ENCODE measurements at regions not wholly inside any gene's neighbourhood (a gene's known extent, or its start where the extent isn't known, plus 50 kb on each side); places are given as distances from the start of the nearest gene placed in this dataset.
"Not testable (repeated sequence)": the region's sequence is repeated elsewhere in the genome, so short reads cannot be mapped to it uniquely, and the experiment has no call there.

- DNase-seq: no peak
Observed at GRCh38 chr10:28130267-28130666, 131.4 kb upstream of the ODAD2 start.

DNA sequence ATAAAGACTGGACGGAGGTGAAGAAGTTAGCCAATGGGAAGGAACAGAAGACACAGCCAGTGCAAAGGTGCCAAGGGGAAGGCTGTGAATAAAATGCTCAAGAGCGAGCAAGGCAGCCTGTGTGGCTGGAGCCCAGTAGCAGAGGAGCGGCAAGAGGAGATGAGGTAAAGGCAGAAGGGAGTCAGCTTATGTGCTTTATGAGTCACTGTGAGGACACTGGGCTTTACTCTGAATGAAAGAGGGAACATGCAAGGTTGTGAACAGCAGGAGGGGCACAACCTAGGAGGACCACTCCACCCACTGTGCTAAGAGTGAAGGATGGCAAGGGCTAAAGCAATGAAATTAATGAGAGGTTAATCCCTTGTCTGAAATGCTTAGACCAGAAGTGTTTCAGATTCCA is 129.0 kb upstream of the ODAD2 start:
- no peak for DNase-seq

DNA sequence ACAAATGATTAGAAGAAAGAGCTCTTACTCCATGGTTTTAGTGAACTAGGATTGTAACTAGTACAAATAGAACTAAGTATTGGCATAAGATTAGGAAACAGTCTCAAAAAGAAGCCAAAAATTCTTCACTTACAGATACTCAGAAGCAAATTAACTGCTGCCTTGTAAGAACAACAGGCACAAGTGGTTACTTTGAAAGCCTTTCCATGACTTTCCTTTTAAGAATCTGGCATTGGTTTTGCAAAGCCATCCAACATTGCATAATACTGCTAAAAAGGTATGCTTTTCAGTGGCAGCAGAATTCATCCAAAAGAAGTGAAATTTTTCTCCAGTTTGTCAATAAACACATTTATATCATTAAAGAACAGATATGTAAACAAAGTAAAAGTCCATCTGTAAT is 126.8 kb upstream of the ODAD2 start:
- DNase-seq: no peak

- DNase-seq: no peak
Observed at GRCh38 chr10:28120795-28121194, 121.9 kb upstream of the ODAD2 start.

- DNase-seq: no peak
Observed at GRCh38 chr10:28120043-28120749, 121.3 kb upstream of the ODAD2 start.

DNA sequence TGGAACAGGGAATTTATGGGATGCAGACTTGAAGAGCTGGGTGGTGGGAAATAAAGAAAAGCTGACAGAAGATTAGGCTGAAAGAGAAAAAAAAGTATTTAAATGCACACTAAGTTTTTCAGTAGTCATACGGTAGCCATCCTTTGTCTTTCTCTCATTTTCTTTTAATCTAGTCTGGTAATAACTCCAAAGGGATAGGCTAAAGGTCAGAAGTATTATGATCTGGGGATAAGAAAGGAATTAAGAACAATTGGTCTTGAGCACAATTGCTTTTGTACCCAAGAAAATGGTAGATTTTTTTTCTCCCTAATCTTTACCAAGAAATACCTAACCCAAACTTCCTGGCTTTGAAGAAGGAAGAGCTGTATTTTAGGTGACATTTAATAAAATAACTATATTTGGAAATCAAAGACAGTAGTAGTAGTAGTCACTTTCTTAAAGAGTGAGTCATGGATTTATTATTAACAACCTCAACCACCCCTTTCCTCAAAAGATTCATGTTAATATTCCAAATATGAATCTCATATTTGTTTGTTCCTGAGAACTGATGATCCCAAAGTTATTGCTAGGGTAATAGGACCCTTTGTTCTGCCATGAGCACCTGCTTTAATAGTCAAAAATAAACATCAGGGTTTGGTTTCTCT is 120.2 kb upstream of the ODAD2 start:
- DNase-seq: no peak

DNA sequence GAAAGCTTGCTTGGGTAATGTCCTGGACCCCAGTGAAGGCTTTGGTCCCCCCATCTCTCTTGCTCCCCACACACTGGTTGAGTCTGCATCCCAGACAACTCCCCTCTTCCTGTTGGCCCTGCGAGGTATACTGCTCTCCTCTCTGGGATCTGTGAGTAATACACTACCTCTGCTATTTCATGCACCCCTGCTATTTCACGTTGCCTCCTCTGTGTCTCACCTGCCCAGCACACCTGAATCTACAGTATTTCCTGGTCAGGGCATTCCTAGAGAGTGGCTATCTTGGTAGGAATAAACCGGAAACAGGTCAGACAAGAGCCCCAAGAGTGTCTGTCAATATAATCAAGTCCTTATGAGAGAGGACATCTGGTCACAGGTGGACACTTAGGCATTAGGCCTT is 114.3 kb upstream of the ODAD2 start:
- DNase-seq: no peak

GRCh38 chr10:28111712-28112111 is 112.8 kb upstream of the ODAD2 start:
- no peak for DNase-seq

- DNase-seq: no peak
Observed at GRCh38 chr10:28105561-28105960, 106.7 kb upstream of the ODAD2 start.

GRCh38 chr10:28097633-28098032 is 98.8 kb upstream of the ODAD2 start:
- no peak for DNase-seq

DNA sequence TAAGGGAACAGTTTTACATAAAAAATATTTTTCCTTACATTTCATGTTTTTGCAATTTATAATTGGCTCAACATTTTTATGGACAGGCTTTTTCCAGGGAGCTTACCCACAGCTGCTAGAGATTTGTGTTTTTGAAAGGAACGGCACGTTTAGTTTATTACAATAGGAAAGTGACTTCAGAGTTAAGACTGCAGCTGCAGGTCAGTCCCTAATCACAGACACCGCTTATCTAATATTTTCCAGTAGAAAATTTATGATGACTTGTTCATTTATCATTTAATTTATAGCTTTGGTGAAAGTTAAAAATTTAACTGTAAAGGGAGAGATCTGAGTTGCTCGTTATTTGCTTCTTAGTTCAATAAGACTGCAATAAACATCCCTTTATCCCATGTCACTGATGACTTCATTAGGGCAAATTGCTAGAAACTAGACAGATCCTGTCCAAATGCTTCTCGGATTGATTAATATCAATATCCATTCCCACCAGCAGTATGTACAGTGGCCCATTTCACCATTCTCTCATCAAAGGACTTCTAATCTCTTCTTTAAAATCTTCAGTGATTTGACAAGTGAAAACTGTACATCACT is 97.0 kb upstream of the ODAD2 start:
- no peak for DNase-seq

- no peak for DNase-seq
Observed at GRCh38 chr10:28094121-28094520, 95.2 kb upstream of the ODAD2 start.

DNA sequence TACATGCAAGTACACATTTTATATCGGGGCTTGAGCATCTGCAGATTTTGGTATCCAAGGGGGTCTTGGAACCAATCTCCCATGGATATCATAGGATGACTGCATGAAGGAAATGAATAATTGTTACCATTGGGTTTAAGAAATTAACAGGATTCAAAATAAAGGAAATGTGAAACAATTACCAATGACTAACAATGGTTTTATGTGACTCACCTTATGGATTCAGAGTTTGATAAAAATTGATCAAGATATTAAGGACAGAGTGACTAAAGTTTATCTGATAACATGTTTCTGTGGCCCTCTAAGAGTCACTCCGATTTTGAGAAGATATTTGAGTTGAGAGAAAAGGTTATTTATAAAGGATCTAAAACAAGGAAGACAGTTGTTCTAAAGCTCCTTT is 93.0 kb upstream of the ODAD2 start:
- DNase-seq: no peak

DNA sequence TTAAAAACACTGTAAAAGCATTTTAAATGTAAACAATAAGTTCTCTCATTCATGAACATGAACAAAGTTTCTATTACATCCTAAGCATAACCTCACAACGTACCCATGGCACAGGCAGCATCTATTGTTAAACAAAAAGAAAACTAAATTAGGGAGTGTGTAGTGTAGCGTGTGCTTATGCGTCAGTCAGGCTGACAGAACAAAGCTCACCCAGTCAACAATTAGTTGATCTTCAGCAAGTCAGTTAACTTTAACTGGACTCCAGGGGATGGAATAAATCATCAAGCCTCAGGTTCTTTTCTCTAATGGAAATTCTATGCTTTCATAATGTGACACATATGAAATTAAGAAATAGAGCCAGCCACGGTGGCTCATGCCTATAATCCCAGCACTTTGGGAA is 91.6 kb upstream of the ODAD2 start:
- DNase-seq: no peak

- no peak for DNase-seq
Observed at GRCh38 chr10:28089467-28089866, 90.6 kb upstream of the ODAD2 start.

DNA sequence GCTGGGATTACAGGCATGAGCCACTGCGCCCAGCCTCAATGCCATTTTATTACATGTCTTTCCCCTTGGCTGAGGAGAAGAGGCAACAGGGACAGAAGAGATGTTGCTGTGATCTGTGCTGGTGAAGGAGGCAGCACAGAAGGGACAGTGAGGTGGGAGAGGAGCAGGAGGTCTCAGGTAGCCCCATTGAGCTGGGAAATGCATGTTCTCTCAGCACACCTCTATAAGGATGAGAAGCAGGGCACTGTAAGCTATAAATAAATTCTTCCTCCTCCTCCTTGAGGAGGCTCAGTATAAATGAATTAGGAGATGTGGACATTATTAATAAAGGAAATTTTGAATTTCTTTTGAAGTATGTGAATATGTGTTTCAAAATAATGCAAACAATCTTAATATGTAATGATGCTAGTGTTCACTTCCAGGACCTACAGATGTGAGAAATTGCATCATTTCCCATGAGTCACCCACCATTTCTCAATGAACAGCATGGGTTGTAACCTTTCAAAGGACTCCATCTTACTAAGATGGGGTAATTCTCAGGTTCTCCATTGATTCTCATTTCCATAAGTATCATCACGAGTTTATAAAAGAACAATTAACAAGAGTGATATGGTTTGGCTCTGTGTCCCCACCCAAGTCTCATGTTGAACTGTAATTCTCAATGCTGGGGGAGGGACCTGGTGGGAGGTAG is 88.9 kb upstream of the ODAD2 start:
- DNase-seq: no peak

DNA sequence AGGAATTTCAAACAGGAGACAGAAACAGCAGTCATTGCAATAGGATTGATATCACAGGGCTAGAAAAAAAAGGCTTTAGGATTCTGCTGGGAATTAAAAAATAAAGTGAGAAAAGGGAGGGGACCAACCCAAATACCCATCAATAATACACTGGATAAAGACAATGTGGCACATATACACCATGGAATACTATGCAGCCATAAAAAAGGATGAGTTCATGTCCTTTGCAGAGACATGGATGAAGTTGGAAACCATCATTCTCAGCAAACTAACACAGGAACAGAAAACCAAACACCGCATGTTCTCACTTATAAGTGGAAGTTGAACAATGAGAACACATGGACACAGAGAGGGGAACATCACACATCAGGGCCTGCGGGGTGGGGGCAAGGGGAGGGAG is 86.9 kb upstream of the ODAD2 start:
- DNase-seq: not testable (repeated sequence)

GRCh38 chr10:28082885-28083284 is 84.0 kb upstream of the ODAD2 start:
- DNase-seq: no peak

DNA sequence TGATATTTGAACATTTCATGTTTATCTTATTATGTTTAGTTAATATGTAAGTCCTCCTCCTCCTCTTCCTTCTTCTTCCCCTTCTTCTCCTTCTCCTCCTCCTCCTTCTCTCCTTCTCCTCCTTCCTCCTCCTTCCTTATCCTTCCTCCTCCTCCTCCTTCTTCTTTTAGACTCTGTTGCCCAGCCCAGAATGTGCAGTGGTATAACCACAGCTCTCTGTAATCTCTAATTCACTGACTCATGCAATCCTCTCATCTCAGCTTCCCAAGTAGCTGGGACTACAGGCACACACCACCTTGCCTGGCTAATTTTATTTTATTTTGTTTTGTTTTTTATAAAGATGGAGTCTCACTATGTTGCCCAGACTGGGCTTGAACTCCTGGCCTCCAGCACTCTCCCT is 83.4 kb upstream of the ODAD2 start:
- no peak for DNase-seq

GRCh38 chr10:28077889-28078288 is 79.0 kb upstream of the ODAD2 start:
- no peak for DNase-seq

DNA sequence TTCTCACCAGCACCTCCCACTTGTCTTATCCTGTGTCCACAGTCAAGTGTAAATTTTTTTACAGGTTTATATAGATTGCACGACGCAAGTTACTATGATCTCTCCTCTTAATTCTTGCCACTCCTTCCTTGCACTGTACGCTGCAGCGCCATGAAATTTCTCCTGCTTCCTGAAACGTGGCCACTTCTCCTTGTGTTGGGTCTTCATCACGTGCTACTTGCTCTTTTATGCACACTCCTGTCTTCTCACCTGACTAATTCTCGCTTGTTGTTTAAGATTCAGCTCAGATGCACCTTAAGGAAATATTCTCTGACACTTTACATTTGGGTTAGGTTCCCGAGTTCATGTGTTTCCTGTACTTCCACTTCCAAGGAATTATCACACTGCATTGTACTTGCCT is 76.5 kb upstream of the ODAD2 start:
- DNase-seq: no peak

DNA sequence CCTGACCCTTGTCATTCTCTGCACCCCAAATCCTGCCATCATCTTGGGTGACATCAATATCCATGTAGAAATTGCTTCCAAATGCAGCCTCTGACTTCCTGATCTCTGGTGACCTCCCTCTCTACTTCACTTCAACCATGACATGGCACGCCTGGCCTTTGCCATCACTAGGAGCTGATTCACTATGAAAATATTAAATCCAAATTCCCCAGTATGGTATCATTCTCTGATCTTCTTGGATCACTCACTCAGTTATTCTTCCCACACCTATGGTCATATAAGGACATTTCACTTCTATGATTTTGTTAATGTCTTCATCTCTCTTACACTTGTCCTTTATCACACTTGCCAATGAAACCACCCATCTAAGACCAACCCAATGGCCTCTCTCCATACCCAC is 73.7 kb upstream of the ODAD2 start:
- no peak for DNase-seq

- DNase-seq: no peak
Observed at GRCh38 chr10:28060031-28060607, 61.2 kb upstream of the ODAD2 start.

- DNase-seq: no peak
Observed at GRCh38 chr10:28058746-28059145, 59.9 kb upstream of the ODAD2 start.
